Kidney glomerular epithelial cell (primary cell): ENCODE measurements at regions not wholly inside any gene's neighbourhood (a gene's known extent, or its start where the extent isn't known, plus 50 kb on each side); places are given as distances from the start of the nearest gene placed in this dataset.

ENCODE experiments used
- DNase-seq: peaks from one replicate; lab custom pipeline; 2025; lab: John Stamatoyannopoulos, UW

DNA sequence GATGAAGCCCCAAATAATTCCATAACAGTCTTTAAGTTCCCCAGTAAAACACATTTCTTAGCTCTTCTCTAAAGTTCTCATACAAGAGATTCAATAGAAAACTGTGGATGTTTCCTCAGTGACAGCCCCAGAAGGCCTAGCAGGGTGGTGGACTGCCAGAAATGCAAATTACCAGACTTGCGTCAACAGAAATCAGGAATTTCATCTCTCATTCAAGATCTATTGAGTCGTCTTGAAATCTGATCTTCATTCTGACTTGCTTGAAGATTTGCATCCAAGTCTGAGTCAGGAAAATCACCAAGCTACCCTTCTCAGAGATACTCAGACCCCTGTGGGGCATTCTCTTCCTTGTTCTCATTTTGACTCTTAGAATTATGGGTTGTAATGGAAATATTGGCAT is 68.9 kb upstream of the NDP start:
- no peak for DNase-seq

DNA sequence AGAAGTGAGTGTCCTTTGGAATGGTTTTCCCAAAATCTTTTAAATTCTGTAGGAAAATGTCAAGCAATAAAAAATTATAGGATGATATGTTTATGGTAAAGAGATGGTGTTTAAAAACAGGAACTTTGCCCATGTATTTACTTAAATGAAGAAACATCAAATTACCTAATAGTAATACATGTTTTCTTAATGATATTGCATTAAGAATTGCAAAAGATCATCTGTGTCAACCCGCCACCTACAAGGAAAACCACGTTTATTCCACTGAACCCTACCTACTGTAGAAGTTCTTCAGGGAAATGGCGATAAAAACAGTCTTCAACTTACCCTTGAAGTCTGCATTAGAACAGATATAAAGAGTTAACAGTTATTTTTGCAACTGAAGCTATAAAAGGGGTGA is 67.2 kb upstream of the NDP start:
- DNase-seq: no peak

DNA sequence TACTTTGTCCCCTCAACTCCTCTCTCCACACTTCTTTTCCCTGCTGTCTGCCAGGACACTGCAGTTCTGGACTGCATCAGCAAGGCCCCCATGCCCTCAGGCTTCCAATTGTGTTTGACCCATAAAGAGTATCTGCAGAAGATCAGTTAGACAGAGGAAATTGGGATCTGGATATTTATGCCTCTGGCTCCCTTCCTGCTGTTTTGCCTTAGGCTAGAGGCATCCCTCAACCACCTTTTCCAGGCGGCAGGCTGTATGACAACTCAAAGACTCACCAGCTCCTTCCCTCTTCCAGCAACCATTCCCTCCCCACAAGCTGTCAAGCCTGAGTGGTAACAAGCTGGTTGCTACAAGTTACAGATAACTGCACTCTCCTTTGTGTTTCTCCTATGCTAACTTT is 66.4 kb upstream of the NDP start:
- DNase-seq: no peak

DNA sequence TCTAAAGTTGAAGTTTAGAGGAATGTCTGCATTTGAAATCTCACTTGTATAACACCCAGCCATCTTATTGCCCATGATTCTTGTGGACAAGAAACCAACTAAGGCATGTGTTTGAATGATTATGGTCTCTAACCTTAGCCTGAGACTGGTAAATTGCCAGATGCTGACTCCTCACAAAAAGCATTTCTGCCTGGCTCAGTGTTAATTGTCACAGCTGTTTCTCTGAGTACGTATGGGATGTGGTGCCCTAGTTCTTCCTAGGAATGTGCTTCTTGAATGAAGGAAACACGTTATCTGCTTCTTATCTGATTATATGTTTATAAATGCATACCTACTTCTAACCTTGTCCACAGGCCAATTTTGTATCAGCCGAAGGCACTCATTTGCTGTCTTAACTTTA is 63.1 kb upstream of the NDP start:
- no peak for DNase-seq

DNA sequence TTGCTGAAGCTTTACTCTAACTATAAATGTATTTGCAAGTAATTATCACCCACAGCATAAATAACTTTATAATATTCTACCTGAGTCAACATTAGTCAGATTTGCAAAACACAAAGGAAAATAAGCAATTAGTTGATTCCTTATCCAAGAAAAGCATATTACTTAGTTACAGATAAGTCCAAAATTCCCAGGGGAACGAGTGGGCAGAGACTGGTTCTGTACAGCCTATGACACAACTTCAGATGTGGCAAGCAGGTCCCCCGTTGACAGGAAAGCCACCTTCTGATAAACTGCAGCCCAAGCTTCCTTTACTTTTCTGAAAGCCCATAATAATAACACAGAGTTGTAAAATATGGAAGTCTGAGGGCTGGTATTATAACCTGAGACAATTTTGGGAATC is 62.4 kb upstream of the NDP start:
- DNase-seq: no peak

DNA sequence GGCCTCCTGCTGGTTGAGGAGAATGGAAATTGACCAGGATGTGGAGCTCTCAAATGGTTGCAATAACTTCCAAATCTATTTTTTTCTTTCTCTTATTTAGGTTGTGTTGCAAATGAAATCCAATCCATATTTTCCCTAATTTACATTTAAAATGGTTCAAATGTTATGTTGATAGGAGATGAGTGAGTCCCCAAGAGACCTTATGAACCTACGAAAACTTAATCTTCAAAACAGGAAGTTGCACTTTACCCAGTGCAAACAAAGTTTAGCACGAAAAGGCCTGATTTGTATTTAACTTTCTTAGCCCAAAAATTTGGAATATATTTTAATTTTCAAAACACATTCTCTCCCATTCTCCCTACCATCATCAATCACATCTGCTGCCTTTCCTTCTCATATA is 59.3 kb upstream of the NDP start:
- DNase-seq: no peak

DNA sequence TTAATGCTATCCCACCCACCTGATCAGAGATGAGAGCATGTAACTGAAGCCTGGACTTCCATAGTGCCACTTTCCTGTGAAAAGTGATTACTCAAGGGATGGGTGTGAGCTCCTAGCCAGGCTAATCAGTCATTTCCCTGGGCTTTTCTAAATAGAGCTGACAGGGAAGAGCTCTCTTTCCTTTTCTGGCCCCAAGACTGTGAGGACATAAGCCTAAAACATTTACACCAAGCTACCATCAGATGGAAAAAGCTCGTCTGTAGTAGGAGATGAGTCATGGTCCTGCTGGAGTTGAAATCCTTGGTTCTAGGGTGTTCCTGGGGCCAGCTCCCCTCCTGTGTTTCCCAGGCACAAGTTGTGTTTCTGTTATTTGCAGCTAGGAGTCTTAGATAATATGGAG is 52.4 kb upstream of the NDP start:
- DNase-seq: no peak
